GM18867 (cell line): ENCODE measurements at regions not wholly inside any gene's neighbourhood (a gene's known extent, or its start where the extent isn't known, plus 50 kb on each side); places are given as distances from the start of the nearest gene placed in this dataset.
A peak's percentile ranks its signal among the peaks of the same experiment; 100 is the strongest.

Experiments used
- ATAC-seq: cut with Tn5 transposase; IDR thresholded peaks from one replicate; pipeline ENCODE4 v1.9.1; 2021; ENCODE audit warnings: mild to moderate bottlenecking, moderate library complexity; ENCODE audit not compliant: unreplicated experiment

DNA sequence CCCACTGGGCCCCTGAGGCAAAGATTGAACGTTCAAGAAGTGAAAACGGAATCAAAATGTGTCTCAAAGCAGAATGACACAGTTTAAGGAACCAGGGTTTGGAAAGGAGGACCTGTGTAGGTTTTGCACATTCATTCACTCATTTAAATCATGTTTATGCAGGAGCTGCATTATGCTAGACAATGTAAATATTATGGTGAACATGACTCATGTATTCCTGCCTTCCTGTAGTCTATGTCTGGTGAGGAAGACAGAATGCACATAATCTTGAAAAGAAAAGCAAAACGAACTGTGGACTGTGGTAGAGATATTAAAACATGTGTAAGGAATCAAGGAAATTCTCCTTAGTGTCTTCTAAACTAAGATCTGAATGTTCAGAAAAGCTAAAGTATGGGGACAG lies 311.8 kb upstream of the SMIM31 start:
- ATAC-seq, result no peak

DNA sequence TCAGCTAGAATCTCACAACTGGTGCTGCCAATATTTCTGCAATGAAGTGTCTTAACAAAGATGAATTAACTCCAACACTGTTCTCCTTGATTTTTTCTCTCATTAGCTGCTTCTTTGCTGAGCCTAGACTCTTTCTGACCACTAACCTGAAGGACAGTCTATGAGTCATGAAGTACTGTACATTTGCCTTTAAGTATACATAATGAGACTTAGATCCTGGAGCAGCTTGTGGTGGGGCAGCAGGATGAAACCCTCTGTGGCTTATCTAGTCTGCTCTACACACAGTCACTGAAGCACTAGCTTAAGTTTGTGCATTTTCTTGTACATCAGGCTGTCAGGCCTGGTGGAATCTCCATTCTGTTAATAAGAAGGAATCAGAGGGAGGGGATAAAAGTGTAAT lies 307.4 kb upstream of the SMIM31 start:
- ATAC-seq, result no peak

DNA sequence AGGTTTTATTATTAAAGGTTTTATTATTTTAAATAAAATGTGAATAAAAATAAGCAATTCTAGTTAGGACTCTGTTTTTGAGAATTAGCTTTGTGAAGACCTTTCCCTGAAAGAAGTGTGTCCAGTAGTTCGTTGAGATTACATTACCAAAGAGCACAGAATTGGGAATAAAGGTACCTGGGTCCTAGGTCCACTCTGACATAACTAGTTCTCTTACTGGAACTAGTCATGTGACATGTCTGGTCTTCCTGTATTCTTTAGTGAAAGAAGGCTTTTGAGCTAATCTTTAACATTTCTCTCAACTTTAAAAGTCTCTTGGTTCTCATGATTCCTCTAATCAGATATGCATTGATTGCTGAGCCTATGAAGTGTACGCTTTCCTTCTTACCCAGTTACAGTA lies 292.0 kb upstream of the SMIM31 start:
- no peak for ATAC-seq

DNA sequence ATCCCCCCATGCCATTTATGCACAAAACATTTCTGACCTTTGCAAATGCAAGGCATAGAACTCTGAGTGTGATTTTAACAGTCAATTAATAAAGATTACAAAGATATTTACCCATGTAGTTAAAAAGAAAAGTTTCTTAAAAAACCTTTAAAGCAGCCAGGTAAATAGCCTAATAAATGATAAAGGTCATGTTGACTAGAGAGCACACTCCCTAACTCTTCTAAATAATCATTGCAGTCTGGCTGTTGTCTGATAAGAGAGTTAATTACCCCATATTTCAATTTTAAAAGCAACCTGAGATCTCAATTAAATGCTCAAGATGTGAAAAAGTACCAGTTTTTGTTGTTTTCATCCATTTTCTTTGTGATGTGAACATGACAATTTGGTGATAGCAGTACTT lies 291.5 kb upstream of the SMIM31 start:
- ATAC-seq, result no peak

DNA sequence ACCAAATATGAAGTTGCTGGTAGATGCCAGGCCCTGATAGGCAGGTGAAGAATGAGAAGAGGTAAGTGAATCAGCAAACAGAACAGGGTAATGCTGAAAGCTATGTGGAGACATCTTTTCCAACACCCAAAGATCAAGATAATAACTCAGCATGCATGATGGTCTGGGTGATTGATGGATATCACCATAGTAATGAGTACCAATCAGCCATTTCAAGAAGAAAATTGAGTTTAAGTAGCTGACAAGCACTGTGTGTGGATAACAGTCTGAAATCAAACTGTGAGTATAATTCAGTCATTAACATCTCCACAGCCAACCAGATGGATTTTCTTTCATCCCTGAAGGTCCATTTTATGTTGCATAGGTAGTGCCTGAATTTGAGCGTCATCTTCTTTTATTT lies 289.6 kb upstream of the SMIM31 start:
- no peak for ATAC-seq

- ATAC-seq, result no peak
Measured at GRCh38 chr4:164467493-164467892, 286.4 kb upstream of the SMIM31 start.

DNA sequence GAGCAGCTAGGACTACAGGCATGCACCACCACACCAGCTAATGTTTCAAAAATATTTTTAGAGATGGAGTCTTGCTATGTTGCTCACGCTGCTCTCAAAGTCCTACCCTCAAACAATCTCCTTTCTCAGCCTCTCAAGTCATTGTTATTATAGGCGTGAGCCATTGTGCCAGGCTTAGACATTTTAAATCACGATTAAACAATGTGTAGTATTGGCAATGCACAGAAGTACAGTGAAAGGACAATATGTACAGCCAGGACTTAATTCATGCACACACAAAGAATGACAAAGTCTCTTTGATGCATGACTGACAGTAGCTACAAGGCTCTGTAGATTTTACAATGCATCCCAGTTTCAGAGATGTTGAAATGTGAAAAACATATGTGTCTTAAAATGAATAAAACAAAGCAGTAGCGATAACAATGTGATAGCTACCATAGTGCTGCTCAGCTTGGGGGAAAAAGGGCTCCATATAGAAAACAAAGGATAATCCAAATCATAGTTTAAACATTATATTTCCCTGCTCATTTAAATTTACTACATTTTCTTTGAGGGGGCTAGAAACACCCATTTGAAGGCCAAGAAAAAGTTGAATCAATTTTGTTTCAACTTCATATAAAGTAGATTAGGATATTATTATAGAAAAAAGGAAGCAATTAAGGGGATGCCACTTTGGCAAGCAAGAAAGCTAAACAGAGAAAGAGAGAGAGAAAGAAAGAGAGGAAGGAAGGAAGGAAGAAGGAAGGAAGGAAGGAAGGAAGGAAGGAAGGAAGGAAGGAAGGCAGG lies 272.4 kb upstream of the SMIM31 start:
- ATAC-seq, result no peak

GRCh38 chr4:164482092-164482404 lies 271.9 kb upstream of the SMIM31 start:
- no peak for ATAC-seq

- ATAC-seq, result no peak
Measured at GRCh38 chr4:164482758-164483157, 271.2 kb upstream of the SMIM31 start.

GRCh38 chr4:164483711-164484110 lies 270.2 kb upstream of the SMIM31 start:
- no peak for ATAC-seq

DNA sequence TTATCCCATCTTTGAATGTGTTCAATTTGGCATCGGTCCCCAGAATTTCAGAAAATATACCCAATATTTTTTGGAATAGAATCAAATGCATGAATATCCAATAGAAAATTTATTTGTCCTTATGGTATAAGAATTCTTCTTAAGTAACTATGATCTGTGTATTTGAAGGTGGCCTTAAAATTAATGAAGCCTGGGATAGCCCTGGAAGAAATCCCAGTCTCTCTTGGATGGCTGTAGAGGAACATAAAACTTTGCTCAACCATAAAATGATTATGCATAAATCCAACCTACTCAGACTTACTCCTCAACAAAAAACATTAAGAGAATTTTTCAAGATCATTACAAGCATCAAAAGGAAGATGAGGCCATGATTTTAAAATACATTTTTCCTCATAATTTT lies 269.4 kb upstream of the SMIM31 start:
- ATAC-seq, result no peak

GRCh38 chr4:164485136-164485535 lies 268.8 kb upstream of the SMIM31 start:
- no peak for ATAC-seq

GRCh38 chr4:164488114-164488513 lies 265.8 kb upstream of the SMIM31 start:
- ATAC-seq, result no peak

- ATAC-seq, result no peak
Measured at GRCh38 chr4:164501074-164501473, 252.9 kb upstream of the SMIM31 start.

DNA sequence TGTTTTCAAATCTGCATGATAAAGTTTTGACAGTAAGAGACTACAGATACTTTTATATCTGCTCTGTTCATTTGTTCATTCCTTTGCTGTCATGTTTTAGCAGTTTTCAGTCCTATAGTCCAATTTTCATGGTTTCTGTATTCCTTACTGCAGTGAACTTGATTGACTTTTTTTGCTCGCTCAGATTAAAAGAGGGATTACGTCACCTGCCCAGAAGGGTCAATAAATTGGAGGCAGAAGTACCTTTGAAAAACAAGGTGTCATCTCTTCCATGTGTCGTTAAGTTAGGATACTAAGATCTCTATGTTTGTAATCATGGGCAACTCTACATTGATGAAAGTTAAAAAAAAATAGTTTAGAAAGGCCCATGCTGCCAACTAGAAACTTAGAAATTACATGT lies 250.1 kb upstream of the SMIM31 start:
- no peak for ATAC-seq

DNA sequence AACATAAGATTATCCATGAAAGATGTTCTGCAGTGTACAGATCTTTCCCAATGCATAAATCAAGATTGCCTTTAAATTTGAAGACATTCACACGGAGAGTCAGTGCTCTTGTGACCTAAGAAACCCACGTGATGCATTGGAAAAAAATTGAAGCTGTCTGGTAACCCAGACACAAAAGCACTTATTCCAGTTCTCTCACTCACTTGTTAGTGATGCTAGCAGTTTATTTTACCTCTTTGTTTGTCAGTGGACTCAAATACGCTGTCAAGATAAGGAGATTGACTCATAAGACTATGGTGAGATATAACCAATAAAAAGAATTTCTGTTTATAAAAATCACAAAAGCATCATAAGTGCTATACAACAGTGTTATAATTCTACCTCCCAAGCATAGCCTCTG lies 245.8 kb upstream of the SMIM31 start:
- no peak for ATAC-seq

DNA sequence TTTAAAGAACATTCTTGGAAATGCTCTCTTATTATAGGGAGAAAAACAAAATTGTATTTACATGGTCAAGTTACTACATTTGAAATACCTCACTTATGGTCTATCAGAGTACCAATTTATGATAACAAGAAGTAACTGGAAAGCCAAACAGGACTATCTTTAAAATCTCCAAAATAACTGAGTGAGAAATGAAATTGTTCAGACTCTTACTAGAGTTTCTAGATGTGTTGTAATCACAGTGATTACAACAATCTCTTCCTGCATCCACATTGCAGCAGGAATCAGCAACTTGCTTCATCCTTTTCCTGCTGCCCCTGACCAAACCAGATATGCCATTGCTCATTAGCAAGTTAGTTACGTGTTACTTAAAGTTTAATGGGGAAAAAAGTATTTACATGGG lies 245.2 kb upstream of the SMIM31 start:
- ATAC-seq, result no peak

DNA sequence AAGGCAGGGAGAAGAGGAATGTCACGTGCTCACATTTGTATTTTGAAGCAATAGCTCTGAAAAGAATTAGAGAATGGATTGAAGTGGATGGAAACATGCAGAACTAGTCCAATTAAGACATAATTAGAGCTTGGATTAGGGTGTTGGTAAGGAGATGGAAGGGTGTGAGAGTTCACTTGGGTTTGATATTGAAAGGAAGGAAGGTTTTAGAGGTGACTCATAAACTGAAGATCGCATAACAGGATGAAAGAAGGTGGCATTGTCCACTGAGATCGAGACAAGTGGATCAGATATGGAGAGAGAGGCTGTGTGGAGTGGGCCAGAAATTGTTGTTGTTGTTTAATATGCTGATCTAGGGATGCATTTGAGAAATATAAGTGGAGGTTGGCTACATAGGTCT lies 244.0 kb upstream of the SMIM31 start:
- ATAC-seq, result no peak

- peak; percentile 62 for ATAC-seq
Measured at GRCh38 chr4:164512124-164512523, 241.8 kb upstream of the SMIM31 start.

GRCh38 chr4:164514765-164515164 lies 239.2 kb upstream of the SMIM31 start:
- no peak for ATAC-seq

DNA sequence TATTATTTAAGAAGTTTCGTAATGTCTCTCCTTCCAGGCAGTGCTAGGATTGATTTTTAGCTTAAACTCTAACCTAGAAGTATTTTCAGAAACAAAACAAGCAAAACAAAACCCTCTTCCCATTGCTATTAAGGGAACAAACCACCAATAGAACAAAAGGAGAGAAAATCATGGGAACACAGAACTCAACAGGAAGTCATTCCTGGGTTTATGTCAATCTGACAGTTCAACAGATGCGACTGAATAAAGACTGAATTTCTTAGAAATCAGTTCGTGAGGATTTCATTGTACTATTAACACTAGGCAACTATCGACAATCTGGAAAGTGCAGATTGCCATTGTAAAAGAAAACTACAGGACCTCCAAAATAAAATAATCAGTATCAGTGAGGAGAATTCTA lies 229.1 kb upstream of the SMIM31 start:
- no peak for ATAC-seq

DNA sequence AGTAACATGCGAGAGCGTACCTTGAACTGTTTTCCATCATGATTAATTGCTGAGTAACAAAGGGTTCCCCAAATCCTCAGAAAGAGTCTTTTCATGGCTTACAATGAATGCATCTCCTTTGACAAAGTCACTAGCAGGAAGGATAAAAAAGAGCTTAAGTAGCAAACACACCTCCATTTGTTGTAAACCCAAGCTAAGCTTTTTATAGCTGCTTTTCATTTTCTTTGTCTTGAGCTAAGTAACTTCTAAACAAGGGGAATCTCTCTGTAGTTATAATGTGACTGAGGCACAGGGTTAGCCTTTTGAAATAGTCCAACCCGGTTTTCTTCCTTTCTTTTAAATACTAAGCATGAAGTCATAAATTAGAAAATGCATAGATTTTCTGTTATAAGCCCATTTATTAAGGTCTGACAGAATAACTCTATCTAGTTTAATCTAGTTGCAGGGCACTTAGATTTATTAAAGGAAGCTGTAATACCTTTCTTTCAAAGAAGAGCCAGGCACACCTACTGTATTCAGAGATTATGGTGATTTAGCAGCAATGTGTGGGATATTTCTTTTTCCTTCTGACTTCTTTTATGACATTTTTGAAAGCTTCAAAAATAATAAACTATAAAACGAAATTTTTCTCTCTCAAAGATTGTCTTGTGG lies 226.9 kb upstream of the SMIM31 start:
- no peak for ATAC-seq

DNA sequence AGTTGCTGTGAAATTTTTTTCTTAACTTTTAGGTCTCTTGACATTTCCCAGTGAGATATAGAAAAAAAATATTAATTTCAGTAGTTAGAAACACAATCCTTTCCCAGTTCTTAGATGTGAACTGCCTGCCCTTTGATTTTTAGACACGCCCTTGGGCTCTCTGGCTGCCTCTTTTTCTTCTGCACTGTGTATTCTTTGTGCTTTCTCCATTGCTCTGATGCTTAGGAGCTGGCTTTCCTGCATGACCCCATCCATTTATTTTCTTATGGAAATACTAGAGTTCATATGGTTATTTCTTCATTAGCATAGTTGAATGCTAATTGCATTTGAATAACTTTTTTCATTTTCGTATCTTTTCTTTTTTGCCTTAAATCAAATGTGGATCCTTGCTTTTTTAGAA lies 224.9 kb upstream of the SMIM31 start:
- no peak for ATAC-seq
